ENCODE measurements at regions not wholly inside any gene's neighbourhood (a gene's known extent, or its start where the extent isn't known, plus 50 kb on each side); places are given as distances from the start of the nearest gene placed in this dataset.

- in situ Hi-C loops (cut with MboI; ENCODE audit: low sequenced_read_pairs): no loop called here
These were observed 160.8 kb downstream of the GXYLT1 start for GRCh38 chr12:41983856-41984255.

GRCh38 chr12:41983394-41983793, 161.3 kb downstream of the GXYLT1 start:
- in situ Hi-C loops (cut with MboI; ENCODE audit: low sequenced_read_pairs): no loop called here

GRCh38 chr12:41981758-41982157, 162.9 kb downstream of the GXYLT1 start:
- in situ Hi-C loops (cut with MboI; ENCODE audit: low sequenced_read_pairs): no loop called here

GRCh38 chr12:41981013-41981412, 163.7 kb downstream of the GXYLT1 start:
- in situ Hi-C loops (cut with MboI; ENCODE audit: low sequenced_read_pairs): no loop called here

- in situ Hi-C loops (cut with MboI; ENCODE audit: low sequenced_read_pairs): no loop called here
These were observed 164.3 kb downstream of the GXYLT1 start for GRCh38 chr12:41980390-41980789.

GRCh38 chr12:41979574-41979973, 165.1 kb downstream of the GXYLT1 start:
- in situ Hi-C loops (cut with MboI; ENCODE audit: low sequenced_read_pairs): no loop called here

GRCh38 chr12:41972598-41972997, 172.1 kb downstream of the GXYLT1 start:
- in situ Hi-C loops (cut with MboI; ENCODE audit: low sequenced_read_pairs): no loop called here

- in situ Hi-C loops (cut with MboI; ENCODE audit: low sequenced_read_pairs): no loop called here
These were observed 172.5 kb downstream of the GXYLT1 start for GRCh38 chr12:41972196-41972595.

- in situ Hi-C loops (cut with MboI; ENCODE audit: low sequenced_read_pairs): no loop called here
These were observed 173.9 kb downstream of the GXYLT1 start for GRCh38 chr12:41970744-41971143.

- in situ Hi-C loops (cut with MboI; ENCODE audit: low sequenced_read_pairs): no loop called here
These were observed 176.1 kb downstream of the GXYLT1 start for GRCh38 chr12:41968599-41968998.

GRCh38 chr12:41967668-41968500, 176.8 kb downstream of the GXYLT1 start:
- in situ Hi-C loops (cut with MboI; ENCODE audit: low sequenced_read_pairs): no loop called here

- in situ Hi-C loops (cut with MboI; ENCODE audit: low sequenced_read_pairs): no loop called here
These were observed 177.8 kb downstream of the GXYLT1 start for GRCh38 chr12:41966916-41967315.

GRCh38 chr12:41966001-41966400, 178.7 kb downstream of the GXYLT1 start:
- in situ Hi-C loops (cut with MboI; ENCODE audit: low sequenced_read_pairs): no loop called here

- in situ Hi-C loops (cut with MboI; ENCODE audit: low sequenced_read_pairs): no loop called here
These were observed 181.3 kb downstream of the GXYLT1 start for GRCh38 chr12:41963398-41963797.

GRCh38 chr12:41962171-41962572, 182.5 kb downstream of the GXYLT1 start:
- in situ Hi-C loops (cut with MboI; ENCODE audit: low sequenced_read_pairs): no loop called here

GRCh38 chr12:41959271-41959670, 185.4 kb downstream of the GXYLT1 start:
- in situ Hi-C loops (cut with MboI; ENCODE audit: low sequenced_read_pairs): no loop called here

- in situ Hi-C loops (cut with MboI; ENCODE audit: low sequenced_read_pairs): no loop called here
These were observed 188.3 kb downstream of the GXYLT1 start for GRCh38 chr12:41956353-41956752.

- in situ Hi-C loops (cut with MboI; ENCODE audit: low sequenced_read_pairs): no loop called here
These were observed 194.2 kb downstream of the GXYLT1 start for GRCh38 chr12:41950455-41950854.

- in situ Hi-C loops (cut with MboI; ENCODE audit: low sequenced_read_pairs): no loop called here
These were observed 198.6 kb downstream of the GXYLT1 start for GRCh38 chr12:41946106-41946505.

GRCh38 chr12:41944216-41944615, 200.5 kb downstream of the GXYLT1 start:
- in situ Hi-C loops (cut with MboI; ENCODE audit: low sequenced_read_pairs): no loop called here

- in situ Hi-C loops (cut with MboI; ENCODE audit: low sequenced_read_pairs): no loop called here
These were observed 201.0 kb downstream of the GXYLT1 start for GRCh38 chr12:41943671-41944070.

GRCh38 chr12:41942354-41942753, 202.3 kb downstream of the GXYLT1 start:
- in situ Hi-C loops (cut with MboI; ENCODE audit: low sequenced_read_pairs): no loop called here

GRCh38 chr12:41941079-41941478, 203.6 kb downstream of the GXYLT1 start:
- in situ Hi-C loops (cut with MboI; ENCODE audit: low sequenced_read_pairs): no loop called here

Measured in HL-60/S4 treated with phorbol 12-myristate 13-acetate at 8.2 ng/mL for 4 days and 3 days (cell line).